ENCODE measurements at regions not wholly inside any gene's neighbourhood (a gene's known extent, or its start where the extent isn't known, plus 50 kb on each side); places are given as distances from the start of the nearest gene placed in this dataset.
"Not testable (repeated sequence)": the region's sequence is repeated elsewhere in the genome, so short reads cannot be mapped to it uniquely, and the experiment has no call there.

DNA sequence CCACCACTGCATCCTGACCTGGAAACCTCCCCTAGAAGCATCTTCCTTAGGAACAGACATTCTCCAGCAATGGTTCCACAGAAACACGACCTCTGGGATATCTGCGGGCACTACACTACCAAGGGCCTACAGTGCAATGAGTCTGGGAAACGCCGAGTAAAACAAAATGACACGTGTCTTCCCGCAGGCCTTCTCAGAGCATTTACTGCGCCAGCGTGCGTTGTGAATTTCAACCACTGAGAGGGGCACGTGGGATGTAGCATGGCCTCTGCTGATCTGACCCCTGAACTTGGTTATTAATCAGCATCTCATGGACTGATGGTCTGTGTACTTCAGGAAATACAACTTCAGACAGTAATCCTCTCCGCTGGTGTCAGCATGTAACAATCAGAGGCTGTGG is 173.0 kb downstream of the C16orf95 start:
- no peak for DNase-seq

DNA sequence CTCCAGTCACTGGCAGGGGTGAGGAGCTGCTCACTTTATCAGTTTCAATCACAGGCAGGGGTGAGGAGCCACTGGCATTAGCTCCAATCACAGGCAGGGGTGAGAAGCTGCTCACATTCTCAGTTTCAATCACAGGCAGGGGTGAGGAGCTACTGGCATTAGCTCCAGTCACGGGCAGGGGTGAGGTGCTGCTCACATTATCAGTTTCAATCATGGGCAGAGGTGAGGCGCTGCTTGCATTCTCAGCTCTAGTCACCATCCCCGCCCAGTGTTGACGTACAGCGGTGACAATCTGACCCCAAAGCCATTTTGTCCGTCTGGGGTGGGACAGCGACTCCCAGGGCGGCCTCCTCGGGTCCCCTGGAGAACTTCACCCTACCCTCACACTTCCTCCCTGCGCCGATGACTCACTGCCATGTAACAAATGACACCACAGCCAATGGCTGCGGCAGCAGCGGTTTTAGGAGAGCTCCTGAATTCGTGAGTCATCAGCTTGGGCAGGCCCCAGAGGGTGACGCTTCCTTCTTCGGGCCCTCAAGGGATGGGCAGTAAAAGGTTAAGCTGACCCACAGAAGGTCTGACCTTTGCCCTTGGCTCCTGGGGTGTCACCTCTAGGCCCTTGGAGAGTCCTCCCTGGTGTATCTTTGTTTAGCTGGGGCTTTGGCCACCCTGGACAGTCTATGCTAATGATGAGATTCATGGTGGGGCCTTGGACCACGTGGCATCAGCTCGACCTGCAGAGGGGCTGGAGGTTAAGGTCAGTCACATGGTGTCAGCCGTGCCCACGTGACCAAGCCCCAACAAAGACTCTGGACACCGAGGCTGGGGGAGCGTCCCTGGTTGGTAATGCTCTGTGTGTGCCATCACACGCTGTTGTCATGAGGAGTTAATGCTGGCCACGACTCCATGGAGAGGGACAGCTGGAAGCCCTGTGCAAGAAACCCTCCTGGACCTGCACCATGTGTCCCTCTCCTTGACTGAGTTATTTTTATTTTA is 171.7 kb downstream of the C16orf95 start:
- no peak for DNase-seq

DNA sequence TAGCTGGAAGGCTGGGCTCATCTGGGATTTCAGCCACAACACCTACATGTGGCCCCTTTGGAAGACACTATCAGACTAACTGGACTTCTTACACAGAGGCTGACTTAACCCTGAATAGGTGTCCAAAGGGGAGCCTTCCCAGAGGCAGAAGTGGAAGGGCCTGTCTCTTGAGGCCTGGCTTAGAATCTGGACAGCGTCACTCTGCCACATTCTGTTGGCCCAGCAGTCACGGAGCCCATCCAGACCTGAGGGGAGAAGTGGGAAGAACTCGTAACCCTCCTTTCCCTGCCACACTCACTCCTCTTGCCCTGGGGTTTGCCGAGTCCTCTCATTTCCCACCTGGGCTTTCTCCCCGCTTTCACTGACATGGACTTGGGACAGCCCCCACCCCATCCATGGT is 170.5 kb downstream of the C16orf95 start:
- no peak for DNase-seq

DNA sequence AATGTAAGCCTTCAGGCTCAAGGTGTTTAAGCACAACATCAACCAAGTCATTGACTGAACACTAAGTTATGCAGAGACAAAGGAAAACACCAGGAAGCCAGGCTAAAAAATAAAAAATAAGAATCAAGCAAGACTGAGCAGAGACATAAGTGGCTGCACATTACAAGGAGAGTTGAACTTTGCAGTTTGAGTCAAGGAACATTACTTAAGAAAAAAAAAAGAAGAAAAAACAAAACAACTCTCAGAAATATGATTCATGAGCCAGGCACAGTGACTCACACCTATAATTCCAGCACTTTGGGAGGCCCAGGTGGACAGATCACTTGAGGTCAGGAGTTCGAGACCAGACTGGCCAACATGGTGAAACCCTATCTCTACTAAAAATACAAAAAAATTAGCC is 168.1 kb downstream of the C16orf95 start:
- DNase-seq: no peak

DNA sequence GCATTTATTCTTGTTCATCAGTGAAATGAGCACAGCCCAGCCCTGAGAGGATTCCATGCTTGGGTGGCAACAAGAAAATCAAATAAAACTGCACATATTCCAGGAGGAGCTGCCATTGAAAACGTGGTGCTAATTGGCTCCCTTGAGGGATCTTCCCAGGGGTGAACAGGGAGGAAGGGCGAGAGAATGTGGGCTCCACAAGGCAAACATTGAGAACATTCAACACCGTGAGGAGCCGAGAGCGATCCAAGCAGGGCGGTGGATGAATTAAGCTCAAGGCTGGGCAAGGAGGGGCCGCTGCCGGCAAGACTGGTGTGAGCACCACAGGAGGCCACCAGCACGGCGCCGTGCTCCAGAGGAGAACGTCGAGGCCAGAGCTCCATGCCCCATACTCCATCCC is 166.9 kb downstream of the C16orf95 start:
- DNase-seq: no peak

DNA sequence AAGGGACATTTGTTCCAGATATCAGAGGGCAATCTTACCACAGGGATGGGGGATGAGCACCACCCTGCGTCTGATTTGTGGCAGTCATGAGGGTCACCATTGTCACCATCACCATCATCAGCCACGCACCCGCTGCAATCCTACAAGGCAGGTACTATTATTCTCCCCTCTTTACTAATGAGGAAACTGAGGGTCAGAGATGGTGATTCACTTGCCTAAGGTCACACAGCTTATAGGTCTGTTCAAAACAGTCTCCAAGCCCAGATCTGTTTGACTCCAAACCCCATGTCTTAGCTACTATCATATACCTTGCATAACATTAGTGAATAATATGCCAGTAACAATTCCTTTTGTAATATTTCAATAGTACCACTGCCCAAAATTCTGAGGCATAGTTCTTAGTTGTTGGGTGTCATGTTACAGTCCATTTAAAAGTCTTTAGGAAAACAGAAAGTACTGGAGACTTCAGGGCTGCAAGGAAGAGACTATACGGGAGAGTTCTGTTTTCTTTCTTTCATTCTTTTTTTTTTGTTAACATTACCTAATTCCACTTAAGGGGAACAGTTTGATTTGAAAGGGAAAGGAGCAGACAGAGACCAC is 166.4 kb downstream of the C16orf95 start:
- DNase-seq: no peak

DNA sequence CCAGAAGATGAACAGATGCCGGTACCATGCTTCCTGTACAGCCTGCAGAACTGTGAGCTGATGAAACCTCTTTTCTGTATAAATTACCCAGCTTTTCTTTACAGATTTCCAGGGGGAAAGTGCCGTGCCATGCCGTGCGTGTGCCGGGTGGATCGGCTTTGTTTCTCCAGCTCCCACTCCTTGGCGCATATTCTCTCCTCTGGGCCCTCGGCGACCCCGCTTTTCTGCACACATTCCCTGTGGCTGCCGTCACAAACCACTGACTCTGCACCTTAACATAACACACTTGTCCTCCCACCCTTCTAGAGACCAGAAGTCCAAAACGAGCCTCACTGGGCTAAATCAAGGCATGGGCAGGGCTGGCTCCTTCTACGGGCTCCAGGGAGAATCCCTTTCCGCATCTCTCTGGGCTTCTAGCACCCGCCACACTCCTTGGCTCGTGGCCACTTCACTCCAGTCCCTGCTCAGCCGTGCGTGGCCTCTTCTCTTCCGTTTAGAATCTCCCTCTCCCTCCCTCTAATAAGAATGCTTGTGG is 164.9 kb downstream of the C16orf95 start:
- DNase-seq: no peak

DNA sequence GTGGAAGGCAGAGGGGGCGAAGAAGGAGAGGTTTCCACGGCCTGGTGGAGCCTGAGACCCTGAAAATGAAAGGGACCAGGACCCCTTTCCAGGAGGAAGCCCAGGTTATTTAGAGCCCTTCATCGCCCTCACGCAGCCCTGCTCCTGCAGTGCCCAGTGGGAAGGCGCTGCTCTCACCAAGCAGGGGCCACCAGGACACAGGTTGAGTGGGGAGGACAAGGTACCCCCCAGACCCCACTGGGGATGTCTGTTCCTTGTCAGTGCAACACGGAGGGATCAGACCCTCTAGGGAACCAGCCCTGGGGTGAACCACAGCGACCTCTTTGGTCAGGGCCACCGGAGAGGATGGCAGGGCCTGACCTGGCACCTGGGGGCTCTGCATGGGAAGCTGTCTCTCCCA is 163.9 kb downstream of the C16orf95 start:
- DNase-seq: no peak

DNA sequence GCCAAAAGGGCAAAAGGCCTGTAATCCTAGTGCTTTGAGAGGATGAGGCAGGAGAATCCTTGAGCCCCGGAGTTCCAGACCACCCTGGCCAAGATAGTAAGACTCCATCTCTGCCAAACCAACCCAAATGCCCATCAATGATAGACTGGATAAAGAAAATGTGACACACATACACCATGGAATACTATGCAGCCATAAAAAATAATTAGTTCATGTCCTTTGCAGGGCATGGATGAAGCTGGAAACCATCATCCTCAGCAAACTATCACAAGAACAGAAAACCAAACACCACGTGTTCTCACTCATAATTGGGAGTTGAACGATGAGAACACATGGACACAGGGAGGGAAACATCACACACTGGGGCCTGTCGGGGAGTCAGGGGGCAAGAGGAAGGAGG is 161.9 kb downstream of the C16orf95 start:
- not testable (repeated sequence) for DNase-seq

DNA sequence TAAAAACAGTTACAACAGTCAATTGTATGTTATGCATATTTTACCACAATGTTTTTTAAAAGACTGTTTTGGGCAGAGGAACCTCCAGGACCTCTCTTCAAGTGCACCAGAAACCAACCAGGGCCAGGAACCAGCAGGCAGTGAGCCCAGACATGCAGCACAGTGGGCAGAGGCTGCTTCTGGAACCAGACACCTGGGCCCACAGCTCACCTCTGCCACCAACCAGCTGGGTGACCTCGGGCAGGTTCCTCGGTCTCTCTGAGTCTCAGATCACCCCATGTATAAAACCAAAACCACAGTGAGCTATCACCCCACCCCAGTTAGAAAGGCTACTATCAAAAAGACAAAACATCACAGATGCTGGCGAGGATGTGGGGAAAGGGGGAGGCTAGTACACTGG is 161.0 kb downstream of the C16orf95 start:
- no peak for DNase-seq

DNA sequence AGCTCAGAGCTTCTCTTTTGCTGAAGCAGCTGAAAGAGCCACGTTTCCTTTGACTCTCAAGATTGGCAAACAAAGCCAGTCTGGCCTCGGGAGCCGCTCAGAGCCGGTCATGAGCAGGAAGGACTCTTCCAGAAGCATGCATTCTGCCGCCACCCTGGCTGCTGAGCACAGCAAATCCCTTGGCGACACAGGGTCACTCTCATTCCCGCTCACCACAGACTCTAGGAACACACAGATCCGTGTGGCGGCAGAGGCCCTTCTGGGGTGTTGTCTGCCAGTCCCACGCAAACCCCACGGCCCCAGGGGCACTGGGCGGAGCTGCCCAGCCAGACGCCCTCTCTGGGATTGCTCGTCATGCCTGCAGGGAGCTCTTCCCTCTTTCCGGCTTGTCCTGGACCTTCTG is 157.0 kb downstream of the C16orf95 start:
- DNase-seq: no peak

DNA sequence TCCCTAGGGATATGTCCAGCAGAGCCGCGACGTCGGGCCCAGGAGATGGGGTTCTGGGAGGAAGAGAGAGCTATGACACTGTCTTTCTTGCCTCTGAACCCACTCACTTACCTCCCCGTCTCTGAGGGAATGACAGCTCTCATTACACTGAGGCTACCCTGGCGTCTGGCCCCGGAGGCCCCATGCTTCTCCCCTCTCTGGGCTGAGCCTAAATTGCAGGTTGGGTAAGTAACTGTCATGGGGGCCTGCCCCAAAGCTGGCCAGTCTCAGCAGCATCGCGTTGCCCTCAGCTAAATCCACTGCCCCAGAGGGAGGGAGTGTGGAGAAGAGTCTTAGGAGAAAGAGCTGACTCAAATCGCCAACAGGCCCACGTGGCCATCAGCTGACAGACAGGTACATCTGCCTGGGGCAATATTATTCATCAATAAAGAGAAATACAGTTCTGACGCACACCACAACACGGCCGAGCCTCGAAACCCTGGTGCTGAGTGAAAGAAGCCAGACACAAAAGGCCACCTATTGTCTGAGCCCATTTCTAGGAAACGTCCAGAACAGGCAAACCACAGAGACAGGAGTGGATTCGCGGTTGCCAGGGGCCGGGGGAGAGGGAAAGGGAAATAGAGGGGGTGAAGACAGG is 156.4 kb downstream of the C16orf95 start:
- no peak for DNase-seq

DNA sequence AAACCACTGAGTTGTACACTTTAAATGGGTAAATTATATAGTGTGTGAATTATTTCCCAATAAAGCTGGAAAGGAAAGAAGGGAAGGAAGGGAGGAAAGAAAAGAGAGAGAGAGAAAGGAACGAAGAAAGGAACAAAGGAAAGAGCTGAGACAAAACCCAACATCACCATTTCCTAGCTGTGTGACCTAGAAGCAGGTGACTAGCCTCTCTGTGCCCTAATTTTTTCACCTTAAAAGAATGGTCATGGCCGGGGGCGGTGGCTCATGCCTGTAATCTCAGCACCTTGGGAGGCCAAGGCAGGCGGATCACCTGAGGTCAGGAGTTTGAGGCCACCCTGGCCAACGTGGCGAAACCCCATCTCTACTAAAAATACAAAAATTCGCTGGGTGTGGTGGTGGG is 155.8 kb downstream of the C16orf95 start:
- DNase-seq: not testable (repeated sequence)

DNA sequence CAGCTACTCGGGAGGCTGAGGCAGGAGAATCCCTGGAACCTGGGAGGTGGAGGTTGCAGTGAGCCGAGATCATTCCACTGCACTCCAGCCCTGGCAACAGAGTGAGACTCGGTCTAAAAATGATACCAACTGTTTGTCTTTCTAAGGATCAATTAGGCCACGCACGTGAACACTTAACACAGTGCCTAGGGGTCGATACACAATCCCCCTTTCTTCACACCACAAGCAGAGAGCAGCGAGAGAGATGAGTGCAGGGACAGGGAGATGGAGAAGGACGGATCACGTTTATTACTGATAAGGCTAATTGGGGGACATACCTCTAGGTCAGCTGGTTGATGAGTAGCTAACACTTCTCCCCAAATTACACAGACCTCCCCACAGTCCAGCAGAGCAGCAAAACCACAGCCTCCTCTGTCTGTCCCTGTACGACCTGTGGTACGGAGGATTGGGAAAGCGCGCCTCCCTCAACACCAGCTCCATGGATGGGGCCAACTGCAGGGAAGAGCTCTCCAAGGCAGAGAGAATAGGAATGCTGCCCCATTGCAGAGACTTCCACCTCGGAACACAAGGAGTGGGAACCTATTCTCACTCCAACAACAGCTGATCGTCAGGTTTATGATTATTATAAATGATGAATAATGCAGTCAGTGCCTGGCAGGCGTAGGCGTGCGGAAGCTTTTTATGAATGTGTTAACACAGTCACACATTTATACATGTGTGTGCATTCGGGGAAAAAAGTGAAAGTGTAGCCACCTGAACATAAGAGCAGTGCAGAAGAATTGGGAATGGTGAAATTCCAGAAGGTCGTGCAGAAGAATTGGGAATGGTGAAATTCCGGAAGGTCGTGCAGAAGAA is 155.1 kb downstream of the C16orf95 start:
- DNase-seq: no peak

DNA sequence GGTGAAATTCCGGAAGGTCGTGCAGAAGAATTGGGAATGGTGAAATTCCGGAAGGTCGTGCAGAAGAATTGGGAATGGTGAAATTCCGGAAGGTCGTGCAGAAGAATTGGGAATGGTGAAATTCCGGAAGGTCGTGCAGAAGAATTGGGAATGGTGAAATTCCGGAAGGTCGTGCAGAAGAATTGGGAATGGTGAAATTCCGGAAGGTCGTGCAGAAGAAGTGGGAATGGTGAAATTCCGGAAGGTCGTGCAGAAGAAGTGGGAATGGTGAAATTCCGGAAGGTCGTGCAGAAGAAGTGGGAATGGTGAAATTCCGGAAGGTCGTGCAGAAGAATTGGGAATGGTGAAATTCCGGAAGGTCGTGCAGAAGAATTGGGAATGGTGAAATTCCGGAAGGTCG is 154.4 kb downstream of the C16orf95 start:
- DNase-seq: not testable (repeated sequence)

DNA sequence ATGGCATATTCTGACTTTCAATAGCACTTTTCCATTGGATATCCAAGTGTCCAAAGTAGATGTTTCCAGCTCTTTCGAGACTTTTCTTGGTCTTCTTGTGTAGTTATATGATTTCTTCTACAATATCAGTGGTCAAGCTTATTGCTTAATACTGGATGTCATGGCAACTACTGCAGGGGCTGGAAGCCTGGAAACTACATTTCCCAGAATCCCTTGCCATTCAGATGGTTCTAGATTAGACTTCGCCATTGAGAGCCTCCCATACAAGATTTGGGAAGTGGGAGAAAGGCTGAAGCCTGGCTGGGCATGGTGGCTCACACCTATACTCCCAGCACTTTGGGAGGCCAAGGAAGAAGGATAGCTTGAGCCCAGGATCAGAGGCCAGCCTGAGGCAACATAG is 153.6 kb downstream of the C16orf95 start:
- DNase-seq: no peak

DNA sequence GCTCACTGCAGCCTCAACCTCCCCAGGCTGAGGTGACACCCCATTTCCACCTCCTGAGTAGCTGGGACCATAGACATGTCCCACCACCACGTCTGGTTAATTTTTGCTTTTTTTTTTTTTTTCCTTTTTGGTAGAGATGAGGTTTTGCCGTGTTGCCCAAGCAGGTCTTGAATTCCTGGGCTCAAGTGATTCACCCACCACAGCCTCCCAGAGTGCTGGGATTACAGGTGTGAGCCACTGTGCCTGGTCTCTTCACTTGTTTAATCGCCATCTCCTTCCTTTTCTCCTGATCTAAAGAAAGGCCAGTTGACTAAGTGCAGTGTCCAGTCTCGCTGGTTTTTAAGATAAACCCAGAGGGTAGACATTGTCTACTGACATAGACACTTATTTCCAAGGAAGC is 152.0 kb downstream of the C16orf95 start:
- DNase-seq: no peak

DNA sequence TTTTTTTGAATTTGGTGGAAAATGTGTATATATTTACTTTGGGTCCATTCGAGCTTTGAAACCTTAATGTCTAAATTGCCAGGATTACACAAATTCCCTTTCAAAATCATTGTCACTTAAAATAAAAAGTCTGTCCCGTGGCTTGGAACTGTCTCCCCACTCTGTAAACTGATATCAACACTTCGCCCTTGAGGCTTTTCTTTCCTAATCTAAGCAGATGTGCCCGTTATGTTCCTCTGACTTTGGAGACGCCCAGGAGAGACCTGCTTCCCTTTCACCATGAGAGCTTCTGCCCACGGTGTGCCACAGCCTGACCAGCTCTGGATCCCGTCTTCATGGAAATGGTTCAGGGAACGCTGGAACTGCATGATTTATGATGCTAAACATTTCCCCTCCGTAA is 151.3 kb downstream of the C16orf95 start:
- no peak for DNase-seq

DNA sequence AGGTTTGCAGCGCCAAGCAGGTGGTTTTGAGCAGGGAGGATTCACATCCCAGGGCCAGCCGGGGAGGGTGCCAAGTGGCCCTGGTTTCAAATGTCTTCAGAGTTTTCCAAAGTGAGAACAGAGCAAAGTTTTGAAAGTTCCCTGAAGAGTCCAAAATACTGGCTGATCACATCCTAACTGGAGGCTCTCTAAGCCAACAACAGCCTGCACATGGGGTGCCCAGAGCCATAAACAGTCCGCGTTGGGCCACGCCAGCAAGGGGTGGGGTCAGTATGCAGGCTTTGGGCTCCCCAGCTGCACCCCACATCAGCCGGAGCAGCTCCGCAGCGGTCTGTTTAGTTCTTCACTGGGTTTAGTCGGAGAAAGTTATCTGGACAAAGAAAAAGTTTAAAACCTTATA is 150.9 kb downstream of the C16orf95 start:
- no peak for DNase-seq

DNA sequence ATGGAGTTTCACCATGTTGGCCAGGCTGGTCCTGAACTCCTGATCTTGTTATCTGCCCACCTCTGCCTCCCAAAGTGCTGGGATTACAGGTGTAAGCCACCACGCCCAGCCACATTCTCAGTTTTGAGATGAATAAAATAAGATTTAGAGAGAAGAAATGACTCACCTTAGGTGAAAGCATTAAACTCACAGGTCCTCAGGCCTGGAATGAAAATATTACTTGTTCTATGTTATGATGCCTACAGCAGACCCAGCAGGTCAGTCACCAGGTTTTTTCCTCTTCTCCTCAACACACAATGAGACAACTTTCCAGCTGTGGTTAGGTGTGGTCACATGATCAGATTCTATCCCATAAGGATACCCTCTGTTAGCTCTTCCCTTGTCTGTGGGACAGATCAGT is 150.3 kb downstream of the C16orf95 start:
- no peak for DNase-seq

DNA sequence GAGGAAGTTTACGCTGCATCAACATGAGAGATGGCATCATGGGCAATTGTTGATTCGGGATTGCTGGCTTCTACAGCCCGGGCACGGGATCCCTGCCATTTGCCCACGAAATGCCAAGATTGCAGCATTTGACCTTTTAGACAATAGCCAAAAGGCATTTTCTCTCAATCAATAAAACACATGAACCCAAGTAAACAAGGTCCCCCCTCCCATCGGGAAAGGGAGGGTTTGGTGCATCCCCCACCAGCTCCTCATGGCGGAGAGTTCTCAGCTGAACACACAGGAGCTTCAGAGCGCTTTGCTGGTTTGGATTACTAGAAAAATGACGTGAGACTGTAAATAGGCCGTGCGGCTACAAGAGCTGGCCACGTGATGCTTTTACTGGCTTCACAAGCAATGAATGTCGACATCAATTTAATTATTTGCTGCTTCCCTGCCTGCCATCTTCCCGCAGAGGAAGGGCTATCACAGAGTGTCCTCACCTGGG is 147.6 kb downstream of the C16orf95 start:
- no peak for DNase-seq

DNA sequence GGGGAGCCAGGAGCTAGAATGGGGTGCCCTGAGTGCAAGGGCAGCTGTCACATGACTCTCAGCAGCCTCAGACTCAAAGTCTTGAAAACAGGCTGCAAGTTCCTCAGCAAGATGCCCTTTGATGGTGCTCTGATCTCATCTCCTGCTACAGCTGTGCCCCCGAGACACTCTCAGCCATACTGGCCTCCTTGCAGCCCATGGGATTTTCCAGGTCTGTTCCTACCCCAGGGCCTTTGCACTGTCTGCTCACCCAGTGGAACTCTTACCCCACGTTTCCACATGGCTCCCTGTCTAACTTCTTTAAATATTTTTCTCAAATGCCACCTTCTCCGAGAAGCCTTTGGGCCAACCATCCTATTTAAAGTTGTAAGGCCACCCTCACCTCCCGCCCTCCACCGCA is 146.9 kb downstream of the C16orf95 start:
- DNase-seq: no peak

DNA sequence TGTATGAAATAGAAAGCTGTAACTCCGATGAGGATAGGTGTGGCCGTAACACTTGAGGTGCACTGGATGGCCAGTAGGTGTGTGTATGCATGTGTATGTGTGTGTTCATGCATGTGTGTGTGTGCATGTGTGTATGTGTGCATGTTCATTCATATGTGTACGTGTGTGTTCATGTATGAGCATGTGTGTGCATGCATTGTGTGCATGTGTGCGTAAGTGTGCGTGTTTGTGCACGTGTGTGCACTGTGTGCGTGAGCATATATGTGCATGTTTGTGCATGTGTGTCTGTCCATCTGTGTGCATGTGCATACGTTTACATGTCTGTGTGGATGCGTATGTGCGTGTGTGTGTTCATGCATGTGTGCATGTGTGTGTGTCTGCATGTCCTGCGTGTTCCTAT is 145.5 kb downstream of the C16orf95 start:
- no peak for DNase-seq
